Endometrium (tissue), 2 donors: ENCODE measurements at regions not wholly inside any gene's neighbourhood (a gene's known extent, or its start where the extent isn't known, plus 50 kb on each side); places are given as distances from the start of the nearest gene placed in this dataset.

Experiments used
- FAIRE-seq: peaks from 2 replicates; lab custom pipeline; 2012; peaks lifted over from hg19 to GRCh38; lab: Jason Lieb, UNC
- donor health status: control.
- donor health status: control.

DNA sequence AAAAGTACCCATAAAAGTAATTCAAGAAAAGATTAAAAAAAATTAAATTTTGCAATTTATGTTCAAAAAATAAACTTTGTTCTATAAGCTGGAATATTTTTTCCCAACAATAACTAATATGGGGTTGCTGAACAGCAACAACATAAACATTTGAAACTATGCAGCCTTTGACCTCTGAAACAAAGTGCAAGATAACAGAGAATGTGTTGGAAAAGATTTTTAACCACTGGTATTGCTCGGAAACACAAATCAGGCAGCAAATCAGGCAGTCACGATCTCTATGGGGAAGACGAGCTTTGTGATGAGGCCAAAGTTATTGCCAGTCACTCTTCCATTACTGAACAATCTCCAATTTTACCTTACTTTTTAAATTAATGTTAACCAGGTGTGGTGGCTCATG lies 332.1 kb downstream of the PABPC4L start:
- no peak for FAIRE-seq

DNA sequence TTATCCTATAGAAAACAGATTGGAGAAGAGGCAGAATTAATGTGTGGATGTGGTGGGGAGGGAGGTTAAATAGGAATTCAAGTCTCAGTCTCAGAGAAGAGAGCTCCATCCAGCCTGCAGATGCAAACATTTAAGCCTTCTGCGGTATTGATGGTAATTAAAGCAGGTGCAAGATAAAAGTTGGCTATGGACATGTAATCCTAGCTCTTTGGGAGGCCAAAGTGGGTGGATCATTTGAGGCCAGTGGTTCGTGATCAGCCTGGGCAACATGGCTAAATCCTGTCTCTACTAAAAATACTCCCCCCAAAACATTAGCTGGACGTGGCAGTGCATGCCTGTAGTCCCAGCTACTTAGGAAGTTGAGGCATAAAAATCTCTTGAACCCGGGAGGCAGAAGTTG lies 332.7 kb downstream of the PABPC4L start:
- no peak for FAIRE-seq

DNA sequence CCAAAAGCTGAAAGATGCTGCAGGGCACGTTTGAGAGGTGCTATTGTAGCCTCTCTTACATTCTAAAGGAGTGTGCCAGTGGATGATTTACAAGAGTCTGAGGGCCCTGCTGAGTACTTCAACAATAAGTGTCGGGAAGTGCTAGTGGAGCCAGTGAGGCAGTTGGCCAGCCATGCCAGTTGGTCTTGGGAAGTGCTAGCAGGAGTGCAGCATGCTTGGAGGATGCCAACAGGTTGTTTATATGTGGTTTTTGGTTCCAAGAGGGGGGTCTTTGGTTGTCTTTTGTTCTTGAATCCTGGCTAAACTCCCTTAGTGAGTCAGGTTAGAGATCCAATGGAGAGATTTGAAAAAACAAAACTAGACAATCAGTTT lies 335.3 kb downstream of the PABPC4L start:
- no peak for FAIRE-seq

DNA sequence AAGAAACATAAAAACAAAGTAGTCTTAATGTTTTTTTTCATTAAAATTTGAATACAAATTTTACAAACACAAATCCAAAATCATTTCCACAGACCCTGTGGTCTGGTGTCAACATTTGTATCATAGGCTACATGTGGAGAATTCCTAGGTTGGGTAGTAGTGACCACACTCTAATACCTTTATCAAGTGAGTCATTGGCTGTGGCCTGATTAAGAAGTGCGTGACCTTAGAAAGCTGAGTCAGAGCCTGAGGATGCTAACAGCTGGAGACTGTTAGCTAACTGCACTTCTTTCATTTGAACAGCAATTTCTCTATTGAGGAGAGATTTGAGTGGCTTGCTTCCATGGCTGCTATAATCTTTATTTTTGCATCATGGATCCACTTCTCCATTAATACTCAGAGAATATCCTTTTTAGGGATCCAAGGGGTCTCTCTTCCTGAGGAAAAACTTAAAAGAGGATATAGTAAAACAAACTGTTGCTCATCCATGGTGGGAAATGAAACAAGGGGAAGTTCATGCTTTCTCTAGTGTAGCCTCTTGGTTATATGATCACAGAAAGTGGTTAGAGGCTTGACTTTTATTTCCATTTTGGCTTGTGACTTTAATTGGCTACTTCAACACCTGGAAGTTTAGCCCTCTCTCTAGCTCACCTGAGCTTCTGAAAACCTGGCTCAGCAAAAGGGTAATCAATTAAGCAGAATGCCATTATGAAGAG lies 335.8 kb downstream of the PABPC4L start:
- no peak for FAIRE-seq

DNA sequence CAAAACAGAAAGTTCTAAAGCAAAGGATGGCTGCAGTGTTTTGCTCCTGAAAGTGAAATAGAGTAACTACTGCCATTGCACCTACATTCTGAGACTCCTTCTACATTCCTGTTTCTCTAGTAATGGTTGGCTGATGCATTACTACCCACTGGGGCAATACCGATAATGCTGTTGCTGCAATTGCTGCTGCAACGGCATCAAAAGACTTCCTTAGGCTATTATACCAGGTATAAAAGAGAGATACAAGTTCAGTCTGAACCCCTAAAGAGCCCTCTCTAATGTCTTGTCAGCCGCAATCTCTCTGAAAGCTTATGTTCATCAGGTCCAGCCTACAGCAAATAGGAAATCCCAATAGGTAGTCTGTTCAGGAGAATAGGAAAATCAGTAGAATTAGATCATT lies 338.4 kb downstream of the PABPC4L start:
- no peak for FAIRE-seq

DNA sequence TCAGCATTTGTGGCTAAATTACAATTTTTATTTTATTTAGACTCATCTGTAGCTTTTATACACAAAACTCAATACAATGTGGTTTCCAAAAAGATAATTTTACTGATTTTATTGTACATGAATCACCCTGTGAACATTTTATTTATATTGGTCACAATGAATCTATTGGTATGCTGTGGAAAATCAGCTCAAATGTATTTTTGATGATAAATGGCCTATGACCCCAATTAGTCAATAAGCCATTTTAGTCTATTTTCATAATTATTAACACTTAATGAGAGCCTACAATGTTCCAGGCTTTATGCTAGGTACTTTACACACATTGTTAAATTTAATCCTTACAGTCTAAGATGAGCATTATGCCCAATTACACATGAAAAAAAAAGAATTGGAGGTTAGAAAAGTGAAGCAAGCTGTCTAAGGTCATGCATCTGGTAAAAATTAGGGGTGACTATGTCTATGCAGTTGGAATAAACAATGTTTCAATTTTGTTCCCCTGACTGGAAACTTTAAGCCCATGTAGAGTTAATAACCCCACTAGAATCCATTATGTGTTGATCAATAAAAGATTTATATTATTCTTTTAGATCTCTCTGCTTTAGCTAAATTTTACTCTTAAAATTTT lies 344.7 kb downstream of the PABPC4L start:
- FAIRE-seq = no peak

DNA sequence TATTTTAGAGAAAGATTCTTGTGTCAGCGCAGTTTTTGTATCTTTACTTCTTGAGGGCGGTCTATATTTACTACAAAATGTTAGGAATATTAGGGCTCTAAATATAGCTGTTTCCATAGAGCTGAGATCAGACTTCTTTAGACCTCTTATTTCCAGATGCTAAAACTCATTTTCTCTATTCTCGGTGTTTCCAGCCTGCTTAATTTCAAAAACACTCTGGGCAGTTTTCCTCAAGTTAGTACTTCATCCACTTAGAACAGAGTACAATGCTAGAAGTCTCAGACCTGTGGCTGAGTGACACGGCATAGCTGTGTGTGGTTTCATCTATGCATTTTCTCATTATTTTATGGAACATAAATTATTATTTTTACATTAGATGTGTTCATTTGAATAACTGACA lies 346.6 kb downstream of the PABPC4L start:
- no peak for FAIRE-seq

DNA sequence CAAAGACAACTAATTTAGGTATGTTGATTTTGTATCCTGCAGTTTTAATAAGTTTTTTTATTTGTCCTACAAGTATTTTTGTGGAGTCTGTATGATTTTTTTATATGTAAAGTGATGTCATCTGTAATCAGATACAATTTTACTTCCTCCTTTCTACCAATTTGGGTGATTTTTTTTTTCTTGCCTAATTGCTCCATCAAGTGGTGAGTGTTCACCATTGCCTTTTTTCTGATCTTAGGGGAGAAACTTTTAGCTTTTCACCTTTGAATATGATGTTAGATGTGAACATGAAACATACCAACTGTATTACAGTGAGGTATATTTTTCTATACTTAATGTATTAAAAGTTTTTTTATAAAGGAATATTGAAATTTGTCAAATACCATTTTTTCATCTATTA lies 362.3 kb downstream of the PABPC4L start:
- no peak for FAIRE-seq

DNA sequence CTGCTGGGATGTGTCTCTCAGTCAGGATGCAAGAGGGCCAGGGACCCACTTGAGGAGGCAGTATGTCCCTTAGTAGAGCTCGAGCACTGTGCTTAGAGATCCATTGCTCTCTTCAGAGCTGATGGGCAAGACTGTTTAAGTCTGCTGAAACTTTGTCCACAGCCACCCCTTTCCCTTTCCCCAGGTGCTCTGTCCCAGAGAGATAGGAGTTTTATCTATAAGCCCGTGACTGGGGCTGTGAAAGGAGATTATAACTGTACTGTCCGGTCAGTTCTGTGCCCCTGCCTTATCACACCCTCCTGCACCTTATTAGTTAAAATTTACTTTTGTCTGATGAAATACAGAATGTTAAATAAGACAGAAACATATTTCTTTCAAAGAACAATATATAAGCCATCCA lies 378.4 kb downstream of the PABPC4L start:
- no peak for FAIRE-seq

DNA sequence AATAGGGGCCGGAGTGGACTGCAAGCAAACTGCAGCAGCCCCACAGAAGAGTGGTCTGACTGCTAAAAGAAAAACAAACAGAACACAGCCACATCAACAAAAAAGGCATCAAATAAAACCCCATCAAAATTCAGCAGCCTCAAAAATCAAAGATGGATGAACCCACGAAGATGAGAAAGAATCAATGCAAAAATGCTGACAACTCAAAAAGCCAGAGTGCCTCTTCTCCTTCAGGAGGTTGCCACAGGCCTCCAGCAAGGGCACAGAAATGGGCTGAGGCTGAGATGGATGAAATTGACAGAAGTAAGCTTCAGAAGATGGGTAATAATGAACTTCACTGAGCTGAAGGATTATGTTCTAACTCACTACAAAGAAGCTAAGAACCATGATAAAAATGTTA lies 388.6 kb downstream of the PABPC4L start:
- no peak for FAIRE-seq

DNA sequence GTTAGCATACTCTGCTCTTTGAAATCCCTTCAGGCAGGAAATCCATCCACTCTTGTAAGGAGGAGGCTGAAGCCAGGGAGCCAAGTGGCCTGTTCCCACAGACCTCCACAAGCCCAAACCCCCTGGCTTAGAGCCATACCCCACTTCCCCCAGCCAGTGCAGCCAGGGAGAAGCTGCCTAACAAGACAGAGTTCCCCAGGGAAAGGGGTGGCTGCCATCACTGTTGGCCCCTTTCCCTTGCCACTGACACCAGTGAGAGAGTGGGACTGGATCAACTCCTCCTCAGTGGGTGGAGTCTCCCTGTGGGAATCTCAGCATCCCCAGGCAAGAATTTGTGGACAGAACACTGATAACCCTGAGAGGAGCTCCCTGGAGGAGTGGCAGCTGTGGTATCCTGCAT lies 389.4 kb downstream of the PABPC4L start:
- no peak for FAIRE-seq

DNA sequence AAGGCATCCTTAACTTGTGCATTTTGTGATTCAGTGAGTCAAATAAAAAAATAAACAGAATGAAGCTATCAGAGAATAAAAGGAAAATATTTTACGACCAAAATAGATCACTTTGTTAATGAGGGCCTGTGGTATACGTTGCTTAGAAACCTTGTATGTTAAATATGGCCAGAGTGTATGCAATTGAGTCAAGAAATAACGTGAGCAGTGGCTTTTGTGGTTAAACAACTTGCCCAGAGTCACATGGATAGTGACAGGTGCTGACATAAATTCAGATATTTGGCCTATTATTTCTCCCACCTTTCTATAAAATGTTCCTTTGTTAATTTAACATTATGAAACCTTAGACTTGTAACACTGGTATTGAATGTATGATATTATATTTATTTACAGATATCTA lies 393.4 kb downstream of the PABPC4L start:
- no peak for FAIRE-seq

DNA sequence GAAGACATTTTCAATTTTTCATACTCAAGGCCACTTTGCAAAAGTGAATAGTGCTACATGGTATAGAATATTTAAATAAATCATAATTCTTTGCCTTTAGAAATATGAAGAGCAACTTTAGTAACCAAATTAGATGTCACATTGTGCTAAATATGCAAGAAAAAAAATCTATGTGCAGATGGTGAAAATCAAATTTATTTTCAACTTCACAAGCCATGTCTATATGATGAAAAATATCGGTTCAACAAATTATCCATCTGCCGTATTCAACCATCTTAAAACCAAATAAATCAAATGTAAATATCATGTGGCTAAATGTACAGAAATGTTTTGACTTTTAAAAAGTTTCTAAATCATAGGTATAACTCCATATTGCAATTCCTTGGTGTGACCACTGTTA lies 398.2 kb downstream of the PABPC4L start:
- no peak for FAIRE-seq

DNA sequence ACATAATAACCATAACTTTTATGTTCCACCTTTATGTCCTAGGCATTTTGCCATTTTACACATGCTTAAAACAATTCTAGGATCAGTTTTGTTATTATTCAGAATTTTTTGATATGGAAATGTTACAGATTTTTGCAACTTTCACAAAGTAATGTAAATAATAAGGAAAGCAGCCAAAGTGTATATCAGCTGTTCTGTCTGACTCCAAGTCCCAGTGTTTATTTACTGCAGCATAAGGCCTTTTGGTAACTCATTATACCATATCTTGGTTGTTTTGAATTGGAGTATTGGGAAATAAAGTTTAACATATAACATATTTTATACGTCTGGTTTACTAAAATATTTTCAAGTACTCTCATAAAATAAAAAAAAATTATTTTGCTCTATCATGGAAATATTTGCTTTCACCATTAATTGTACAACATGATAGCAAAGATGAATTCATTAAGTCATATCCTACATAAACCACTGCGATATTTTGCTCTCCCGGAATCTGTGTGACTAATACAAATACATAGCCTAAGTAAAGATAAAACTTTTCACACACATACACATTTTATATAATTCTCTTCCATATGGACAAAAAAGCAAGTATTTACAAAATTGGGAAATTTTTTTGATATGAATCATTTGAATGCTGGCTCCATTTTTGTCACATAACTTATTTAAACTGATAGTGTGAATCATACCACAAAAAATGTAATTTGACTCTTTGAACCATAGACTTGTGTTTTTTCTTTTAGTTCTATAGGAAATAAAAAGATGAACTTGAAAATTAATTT lies 399.0 kb downstream of the PABPC4L start:
- FAIRE-seq = no peak

DNA sequence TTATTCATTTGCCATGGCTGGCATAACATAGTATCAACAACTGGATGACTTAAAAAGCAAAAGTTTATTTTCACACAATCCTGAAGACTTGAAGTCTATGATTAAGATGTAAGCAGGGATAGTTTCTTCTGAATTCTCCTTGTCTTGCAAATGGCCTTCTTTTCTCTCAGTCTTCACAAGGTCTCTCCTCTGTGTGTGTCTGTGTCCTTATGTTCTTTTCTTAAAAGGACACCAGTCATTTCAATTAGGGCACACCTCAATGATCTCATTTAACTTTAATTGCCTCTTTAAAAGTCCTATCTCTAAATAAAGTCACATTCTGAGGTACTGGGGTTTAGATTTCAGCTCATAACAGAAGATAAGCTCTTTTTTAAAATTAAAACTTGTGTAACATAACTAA lies 399.7 kb downstream of the PABPC4L start:
- no peak for FAIRE-seq

DNA sequence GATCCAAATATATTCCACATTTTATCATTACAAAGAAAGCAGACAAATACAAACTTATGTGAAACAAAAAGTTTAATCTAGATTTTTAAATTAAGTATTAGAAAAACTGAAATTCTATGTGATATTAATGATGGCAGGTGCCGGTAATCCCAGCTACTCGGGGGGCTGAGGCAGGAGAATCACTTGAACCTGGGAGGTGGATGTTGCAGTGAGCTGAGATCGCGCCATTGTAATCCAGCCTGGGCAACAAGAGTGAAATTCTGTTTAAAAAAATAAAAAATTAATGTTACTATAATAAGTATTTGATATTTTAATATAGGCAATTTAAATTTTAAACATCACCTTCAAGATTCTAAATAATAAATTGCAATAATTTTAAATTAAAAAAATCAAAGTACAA lies 400.6 kb downstream of the PABPC4L start:
- no peak for FAIRE-seq

DNA sequence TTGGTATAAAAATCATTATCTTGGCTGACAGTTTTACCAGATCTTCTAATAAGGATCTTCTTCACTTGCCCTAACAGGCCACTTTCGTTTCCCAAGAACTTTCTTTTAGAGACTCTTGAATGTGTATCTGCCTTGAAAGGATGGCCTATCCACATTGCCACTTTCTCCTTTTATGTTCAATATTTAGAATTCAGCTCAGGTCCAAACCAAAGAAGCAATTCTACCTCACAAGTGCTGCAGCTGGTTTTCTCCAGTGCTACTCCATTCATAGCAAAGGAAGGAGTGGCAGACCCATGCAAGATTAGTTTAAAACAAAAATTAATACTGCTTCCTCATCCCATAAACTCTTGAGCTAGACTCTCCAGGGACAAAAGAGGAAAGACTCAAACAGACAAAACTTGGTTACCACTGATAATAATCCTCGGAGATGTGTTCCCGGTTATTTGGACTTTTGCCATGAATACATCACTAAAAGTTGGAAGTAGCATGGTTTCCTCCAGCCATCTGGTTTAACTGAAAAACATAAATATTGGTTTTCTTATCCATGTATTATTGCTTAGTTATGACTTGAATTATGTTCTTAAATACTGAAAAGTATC lies 401.8 kb downstream of the PABPC4L start:
- FAIRE-seq = no peak

DNA sequence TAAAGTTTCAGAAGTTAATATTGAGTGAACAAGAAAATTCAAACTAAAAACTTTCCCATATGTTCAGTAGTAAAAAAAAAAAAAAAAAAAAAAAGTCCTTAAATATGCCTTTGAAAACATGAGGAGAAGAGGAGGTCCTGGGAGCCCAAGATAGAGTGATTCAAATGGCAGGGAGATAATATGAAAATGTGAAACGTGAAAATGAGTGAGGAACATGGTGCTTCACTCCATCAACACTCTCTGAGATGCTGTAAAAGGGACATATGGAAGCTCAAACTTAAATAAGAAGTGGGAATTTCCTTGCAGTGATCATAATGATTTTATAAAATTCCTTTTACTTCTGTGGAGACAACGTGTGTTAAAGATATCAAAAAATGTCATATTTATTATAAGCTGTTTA lies 423.9 kb downstream of the PABPC4L start:
- no peak for FAIRE-seq

DNA sequence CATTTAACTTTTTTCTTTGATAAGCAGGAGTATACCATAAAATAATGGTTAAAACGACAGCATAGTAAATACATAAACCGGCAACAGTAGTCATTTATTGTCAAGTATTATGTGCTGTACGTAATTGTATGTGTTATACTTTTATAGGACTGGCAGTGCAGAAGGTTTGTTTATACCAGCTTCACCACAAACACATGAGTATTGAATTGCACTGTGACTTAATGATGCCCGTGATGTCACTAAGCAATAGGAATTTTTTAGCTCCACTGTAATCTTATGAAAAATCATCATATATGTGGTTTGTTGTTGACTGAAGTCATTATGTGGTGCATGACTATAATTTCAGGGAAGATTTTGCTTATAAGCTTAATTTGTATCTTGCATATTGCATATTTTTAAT lies 424.6 kb downstream of the PABPC4L start:
- FAIRE-seq = no peak

DNA sequence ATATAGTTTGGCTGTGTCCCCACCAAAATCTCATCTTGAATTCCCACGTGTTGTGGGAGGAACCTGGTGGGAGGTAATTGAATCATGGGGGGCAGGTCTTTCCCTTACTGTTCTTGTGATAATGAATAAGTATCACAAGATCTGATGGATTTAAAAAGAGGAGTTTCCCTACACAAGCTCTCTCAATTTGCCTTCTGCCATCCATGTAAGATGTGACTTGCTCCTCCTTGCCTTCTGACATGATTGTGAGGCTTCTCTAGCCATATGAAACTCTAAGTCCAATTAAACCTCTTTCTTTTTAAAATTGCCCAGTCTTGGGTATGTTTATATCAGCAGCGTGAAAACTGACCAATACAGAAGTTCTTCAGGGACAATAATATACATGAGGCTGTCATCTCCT lies 425.1 kb downstream of the PABPC4L start:
- no peak for FAIRE-seq

DNA sequence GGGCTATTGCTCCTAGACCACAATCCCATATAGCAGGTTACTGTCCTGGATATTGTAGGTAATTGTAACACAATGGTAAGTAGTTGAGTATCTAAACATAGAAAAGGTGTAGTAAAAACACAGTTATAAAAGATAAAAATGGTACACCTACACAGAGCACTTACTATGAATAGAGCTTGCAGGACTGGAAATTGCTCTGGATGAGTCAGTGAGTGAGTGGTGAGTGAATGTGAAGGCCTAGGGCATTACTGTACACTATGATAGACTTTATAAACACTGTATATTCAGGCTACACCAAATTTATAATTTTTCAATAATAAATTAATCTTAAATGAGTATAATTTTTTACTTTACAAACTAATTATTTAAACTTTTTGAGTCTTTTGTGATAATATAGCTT lies 425.7 kb downstream of the PABPC4L start:
- no peak for FAIRE-seq

DNA sequence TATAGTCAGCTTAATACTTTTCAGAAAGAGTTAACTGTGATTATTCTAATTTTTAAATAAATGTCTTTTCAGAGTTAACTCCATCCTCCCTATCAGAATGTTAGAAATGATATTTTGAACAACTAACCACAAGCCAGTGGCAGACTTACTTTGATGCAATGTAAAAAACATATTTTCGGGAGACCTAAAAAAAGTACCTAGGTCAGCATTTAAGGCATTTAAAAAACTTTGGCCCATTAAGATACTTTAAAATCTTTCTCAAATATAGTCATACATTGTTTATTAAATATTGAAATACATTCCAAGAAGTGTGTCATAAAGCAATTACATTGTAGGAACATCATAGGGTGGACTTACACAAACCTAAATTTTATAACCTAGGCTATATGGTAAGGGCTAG lies 426.1 kb downstream of the PABPC4L start:
- no peak for FAIRE-seq

DNA sequence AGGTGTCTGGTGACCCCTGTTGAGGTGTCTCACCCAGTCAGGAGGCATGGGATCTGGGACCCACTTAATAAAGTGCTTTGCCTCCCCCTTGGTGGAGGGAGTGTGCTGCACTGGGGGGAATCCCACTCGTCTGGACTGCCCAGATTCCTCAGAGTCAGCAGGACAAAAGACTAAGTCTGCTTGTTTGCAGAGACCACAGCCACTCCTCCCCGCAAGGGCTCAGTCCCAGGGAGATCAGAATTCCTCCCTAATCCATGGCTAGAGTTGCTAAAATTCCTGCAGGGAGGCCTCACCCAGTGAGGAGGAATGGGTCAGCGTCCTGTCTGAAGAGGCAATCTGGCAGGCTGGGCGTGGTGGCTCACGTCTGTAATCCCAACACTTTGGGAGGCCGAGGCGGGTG lies 442.2 kb downstream of the PABPC4L start:
- FAIRE-seq = no peak
